Left colon (tissue), 2 donors: ENCODE measurements at regions not wholly inside any gene's neighbourhood (a gene's known extent, or its start where the extent isn't known, plus 50 kb on each side); places are given as distances from the start of the nearest gene placed in this dataset.

ENCODE experiments used
- ATAC-seq: fragments of 200-7000 bp; cut with Tn5 transposase; one replicate; pipeline ENCODE4 v1.9.1; 2020; ENCODE audit warnings: mild to moderate bottlenecking, moderate library complexity
- DNase-seq, 2 donors: peaks; one replicate each; pipeline ENCODE4 v3.0.0-alpha.2; 2020
- intact Hi-C, 2 donors: fragments of 100-400 bp; cut with DNase I in 1 of 2; cut with micrococcal nuclease in 1 of 2; formaldehyde crosslinking; loops; one replicate each; pipeline versions ENCODE4 v1.11.2 to v1.14.0; 2022; cut with DNase I, micrococcal nuclease
- donor health status: DM: no; HTN: no; CAD: no.
- donor health status: DM: yes; HTN: yes; CAD: no.

GRCh38 chr6:41464481-41464880, 81.7 kb upstream of the FOXP4 start:
- intact Hi-C loops = loop anchor here in 1 of 2 donors (10.0 kb wide), 1 partner anchor 130 kb away; no protein-coding TSS in a partner anchor
- ATAC-seq (no peak), DNase-seq (no peak)

GRCh38 chr6:41466437-41466990, 79.7 kb upstream of the FOXP4 start:
- ATAC-seq (no peak), DNase-seq (no peak)
- intact Hi-C loops = loop anchor here in 1 of 2 donors (10.0 kb wide), 1 partner anchor 128 kb away; no protein-coding TSS in a partner anchor

- no peak for ATAC-seq
- intact Hi-C loops = loop anchor here in 1 of 2 donors (10.0 kb wide), 1 partner anchor 128 kb away; no protein-coding TSS in a partner anchor
- no peak for DNase-seq
Observed at GRCh38 chr6:41467061-41467460, 79.1 kb upstream of the FOXP4 start.

GRCh38 chr6:41467627-41468404, 78.4 kb upstream of the FOXP4 start:
- ATAC-seq (no peak), DNase-seq (no peak)
- intact Hi-C loops = loop anchor here in 1 of 2 donors (10.0 kb wide), 1 partner anchor 127 kb away; no protein-coding TSS in a partner anchor

GRCh38 chr6:41469156-41470028, 76.8 kb upstream of the FOXP4 start:
- intact Hi-C loops = loop anchor here in 1 of 2 donors (10.0 kb wide), 1 partner anchor 125 kb away; no protein-coding TSS in a partner anchor
- DNase-seq (no peak), ATAC-seq (peak; percentile 34)

- intact Hi-C loops = no loop called here
- ATAC-seq = peak; percentile 64
- DNase-seq = peak in 1 of 2 donors; percentile 15
Observed at GRCh38 chr6:41470029-41470330, 76.2 kb upstream of the FOXP4 start.

- intact Hi-C loops = no loop called here
- ATAC-seq (peak; percentile 40), DNase-seq (peak in 1 of 2 donors; percentile 14)
Observed at GRCh38 chr6:41470331-41471063, 75.7 kb upstream of the FOXP4 start.

GRCh38 chr6:41471064-41471895, 74.9 kb upstream of the FOXP4 start:
- DNase-seq (no peak), ATAC-seq (no peak)
- intact Hi-C loops = no loop called here

GRCh38 chr6:41474213-41474933, 71.8 kb upstream of the FOXP4 start:
- DNase-seq = no peak
- intact Hi-C loops = no loop called here
- ATAC-seq = no peak

- intact Hi-C loops = no loop called here
- DNase-seq (no peak), ATAC-seq (no peak)
Observed at GRCh38 chr6:41475164-41475563, 71.0 kb upstream of the FOXP4 start.

- DNase-seq (no peak), ATAC-seq (no peak)
- intact Hi-C loops = no loop called here
Observed at GRCh38 chr6:41475737-41476357, 70.3 kb upstream of the FOXP4 start.

GRCh38 chr6:41476401-41476800, 69.8 kb upstream of the FOXP4 start:
- DNase-seq (no peak), ATAC-seq (no peak)
- intact Hi-C loops = no loop called here

- peak in 1 of 2 donors; percentile 20 for DNase-seq
- ATAC-seq = peak; percentile 66
- intact Hi-C loops = no loop called here
Observed at GRCh38 chr6:41477572-41477971, 68.6 kb upstream of the FOXP4 start.

- no peak for DNase-seq
- intact Hi-C loops = no loop called here
- ATAC-seq = no peak
Observed at GRCh38 chr6:41483943-41484342, 62.2 kb upstream of the FOXP4 start.

GRCh38 chr6:41487860-41488432, 58.2 kb upstream of the FOXP4 start:
- intact Hi-C loops = no loop called here
- no peak for DNase-seq
- no peak for ATAC-seq

- intact Hi-C loops = no loop called here
Observed at GRCh38 chr6:41488433-41489119, 57.6 kb upstream of the FOXP4 start.

More at GRCh38 chr6:41488433-41489119, 57.6 kb upstream of the FOXP4 start:
- no peak for ATAC-seq
- DNase-seq = peak in 1 of 2 donors; percentile 11
